H1 (cell line): ENCODE measurements at regions not wholly inside any gene's neighbourhood (a gene's known extent, or its start where the extent isn't known, plus 50 kb on each side); places are given as distances from the start of the nearest gene placed in this dataset.

Experiments used
- CTCF ChIA-PET: fragments of 300-600 bp; sonication (Branson Sonifier 250); formaldehyde crosslinking; loops from one replicate; lab custom pipeline; 2021; ENCODE audit not compliant: partially characterized antibody; lab: Charles Lee
- POLR2A ChIA-PET: fragments of 300-600 bp; sonication (Branson Sonifier 250); formaldehyde crosslinking; loops from one replicate; lab custom pipeline; 2021; ENCODE audit warnings: inconsistent platforms; ENCODE audit not compliant: partially characterized antibody; lab: Charles Lee
- DNase-seq, 2 experiments: peaks; one replicate each; pipeline versions ENCODE4 v3.0.0 to v3.0.0-alpha.2; 2010 to 2022; ENCODE audit warnings: low spot score in 2 of 2, low read depth in 1 of 2, mixed read lengths in 1 of 2
- FAIRE-seq: peaks from 2 replicates; lab custom pipeline; 2011; peaks lifted over from hg19 to GRCh38; lab: Jason Lieb, UNC
- H2AFZ ChIP-seq: 2 replicates; pipeline ENCODE4 v1.8.1; 2012; ENCODE audit warnings: low read length, inconsistent platforms
- H2AK5ac ChIP-seq: 2 replicates; pipeline ENCODE4 v1.6.1; 2013; ENCODE audit warnings: low read depth, low read length
- H2BK120ac ChIP-seq: replicated peaks from 2 replicates; pipeline ENCODE3; 2013; ENCODE audit warnings: low read depth, low read length, inconsistent platforms
- H2BK12ac ChIP-seq: 2 replicates; pipeline ENCODE4 v1.6.1; 2013; ENCODE audit warnings: low read depth, low read length
- H2BK15ac ChIP-seq: 2 replicates; pipeline ENCODE4 v1.6.1; 2013; ENCODE audit warnings: low read length
- H2BK20ac ChIP-seq: 2 replicates; pipeline ENCODE4 v1.6.1; 2013; ENCODE audit warnings: low read length
- H2BK5ac ChIP-seq: 2 replicates; pipeline ENCODE4 v1.6.1; 2013; ENCODE audit warnings: low read depth, low read length
- H3K14ac ChIP-seq: 2 replicates; pipeline ENCODE4 v1.6.1; 2013; ENCODE audit warnings: inconsistent platforms; ENCODE audit not compliant: insufficient read length
- H3K18ac ChIP-seq: 2 replicates; pipeline ENCODE4 v1.6.1; 2013; ENCODE audit warnings: low read length; ENCODE audit errors: extremely low read depth
- H3K23ac ChIP-seq: 2 replicates; pipeline ENCODE4 v1.6.1; 2013; ENCODE audit warnings: inconsistent platforms; ENCODE audit not compliant: insufficient read length
- H3K23me2 ChIP-seq: 2 replicates; pipeline ENCODE4 v1.6.1; 2013; ENCODE audit warnings: low read depth, low read length
- H3K27ac ChIP-seq: 2 replicates; pipeline ENCODE4 v1.6.1; 2011; ENCODE audit warnings: low read depth, low read length, inconsistent platforms
- H3K27me3 ChIP-seq, 4 experiments: replicated peaks in 1 of 4; 1 replicate in 1 of 4; 2 replicates in 3 of 4; pipeline versions ENCODE4 v1.6.1 to v1.8.1; 2011 to 2013; ENCODE audit warnings: low read length in 3 of 4, mild to moderate bottlenecking in 3 of 4, inconsistent platforms in 2 of 4, mixed read lengths in 2 of 4, moderate library complexity in 1 of 4; ENCODE audit not compliant: control insufficient read depth in 3 of 4, insufficient read depth in 3 of 4; ENCODE audit errors: extremely low read depth in 1 of 4
- H3K36me3 ChIP-seq, 4 experiments: 2 replicates each; pipeline versions ENCODE4 v1.6.1 to v1.8.1; 2011 to 2013; ENCODE audit warnings: mild to moderate bottlenecking in 4 of 4, low read length in 3 of 4, moderate library complexity in 2 of 4, control low read depth in 1 of 4, inconsistent platforms in 1 of 4; ENCODE audit not compliant: insufficient read depth in 4 of 4, control insufficient read depth in 2 of 4
- H3K4ac ChIP-seq: replicated peaks from 2 replicates; pipeline ENCODE3; 2013; ENCODE audit warnings: low read length, low read depth, mixed read lengths, inconsistent platforms; ENCODE audit not compliant: insufficient read length
- H3K4me1 ChIP-seq, 4 experiments: replicated peaks in 1 of 4; 1 replicate in 1 of 4; 2 replicates in 3 of 4; pipeline versions ENCODE4 v1.6.1 to v1.8.1; 2011 to 2013; ENCODE audit warnings: low read length in 3 of 4, inconsistent platforms in 2 of 4, mixed read lengths in 1 of 4; ENCODE audit not compliant: insufficient read depth in 4 of 4, control insufficient read depth in 3 of 4
- H3K4me2 ChIP-seq, 2 experiments: 2 replicates each; pipeline versions ENCODE4 v1.6.1 to v1.8.1; 2011 to 2013; ENCODE audit warnings: low read depth in 2 of 2, low read length in 2 of 2, control low read depth in 1 of 2, inconsistent platforms in 1 of 2, mild to moderate bottlenecking in 1 of 2; ENCODE audit not compliant: insufficient read depth in 1 of 2
- H3K4me3 ChIP-seq, 4 experiments: fragments of 200-600, 300-600 bp in 1 of 4; sonication (generic), shearing (Covaris generic), sonication (Bioruptor Twin) in 1 of 4; 2 replicates each; pipeline versions ENCODE4 v1.5.1 to v1.8.1; 2011 to 2016; ENCODE audit warnings: low read length in 4 of 4, low read depth in 3 of 4, control low read depth in 2 of 4, inconsistent platforms in 2 of 4, mild to moderate bottlenecking in 2 of 4, mixed read lengths in 1 of 4, moderate library complexity in 1 of 4; ENCODE audit not compliant: insufficient read depth in 2 of 4; ENCODE audit errors: extremely low read depth in 1 of 4
- H3K56ac ChIP-seq: replicated peaks from 2 replicates; pipeline ENCODE3; 2013; ENCODE audit warnings: low read depth, mild to moderate bottlenecking, mixed read lengths, low read length, inconsistent platforms; ENCODE audit not compliant: insufficient read length
- H3K79me1 ChIP-seq: 2 replicates; pipeline ENCODE4 v1.6.1; 2013; ENCODE audit warnings: low read depth, low read length, control low read depth
- H3K79me2 ChIP-seq, 2 experiments: 2 replicates each; pipeline versions ENCODE4 v1.6.1 to v1.8.1; 2012 to 2013; ENCODE audit warnings: low read length in 2 of 2, mild to moderate bottlenecking in 2 of 2, inconsistent platforms in 1 of 2; ENCODE audit not compliant: insufficient read depth in 2 of 2, control insufficient read depth in 1 of 2
- H3K9ac ChIP-seq, 4 experiments: replicated peaks in 1 of 4; 1 replicate in 1 of 4; 2 replicates in 3 of 4; pipeline versions ENCODE4 v1.6.1 to v1.8.1; 2011 to 2013; ENCODE audit warnings: low read depth in 3 of 4, low read length in 3 of 4, control low read depth in 2 of 4, mild to moderate bottlenecking in 2 of 4, moderate library complexity in 2 of 4, inconsistent platforms in 1 of 4; ENCODE audit errors: extremely low read depth in 1 of 4
- H3K9me3 ChIP-seq, 2 experiments: 2 replicates each; pipeline versions ENCODE4 v1.6.1 to v1.8.1; 2012 to 2013; ENCODE audit warnings: mild to moderate bottlenecking in 2 of 2, moderate library complexity in 2 of 2, control low read depth in 1 of 2, inconsistent platforms in 1 of 2, low read depth in 1 of 2, low read length in 1 of 2, mixed read lengths in 1 of 2; ENCODE audit not compliant: insufficient read depth in 2 of 2
- H4K20me1 ChIP-seq, 2 experiments: replicated peaks in 1 of 2; 2 replicates each; pipeline versions ENCODE3 to v1.8.1; 2011 to 2013; ENCODE audit warnings: inconsistent platforms in 2 of 2, low read length in 2 of 2, mild to moderate bottlenecking in 1 of 2; ENCODE audit not compliant: insufficient read depth in 2 of 2, control insufficient read depth in 1 of 2
- H4K5ac ChIP-seq: 2 replicates; pipeline ENCODE4 v1.6.1; 2013; ENCODE audit warnings: low read length, low read depth, mixed read lengths, inconsistent platforms; ENCODE audit not compliant: insufficient read length
- H4K8ac ChIP-seq: 2 replicates; pipeline ENCODE4 v1.8.0; 2013; ENCODE audit warnings: mild to moderate bottlenecking, moderate library complexity, low read length, inconsistent platforms; ENCODE audit not compliant: insufficient read depth; ENCODE audit errors: extremely low read depth
- H4K91ac ChIP-seq: replicated peaks from 2 replicates; pipeline ENCODE3; 2013; ENCODE audit warnings: low read length, mixed read lengths, inconsistent platforms; ENCODE audit not compliant: insufficient read length
- CBX5 ChIP-seq: fragments of 300-800, 300-1000 bp; sonication (generic); IDR thresholded peaks from 2 replicates; pipeline ENCODE4 v1.7.1; 2016; ENCODE audit warnings: antibody characterized with exemption, low read length, low read depth
- EP300 ChIP-seq, 2 experiments: IDR thresholded peaks; 1 replicate in 1 of 2; 2 replicates in 1 of 2; pipeline ENCODE4 v1.6.1; 2011 to 2012; ENCODE audit warnings: low read depth in 2 of 2, low read length in 2 of 2, mild to moderate bottlenecking in 2 of 2, borderline replicate concordance in 1 of 2, inconsistent platforms in 1 of 2, moderate library complexity in 1 of 2
- FOSL1 ChIP-seq: IDR thresholded peaks from 2 replicates; pipeline ENCODE4 v1.6.1; 2011; ENCODE audit warnings: mild to moderate bottlenecking, low read depth, low read length, moderate library complexity; ENCODE audit not compliant: insufficient read depth
- MAX ChIP-seq: IDR thresholded peaks from 2 replicates; pipeline ENCODE4 v1.6.1; 2012; ENCODE audit warnings: inconsistent platforms
- POLR2AphosphoS5 ChIP-seq: IDR thresholded peaks from 2 replicates; pipeline ENCODE4 v1.6.1; 2011; ENCODE audit warnings: low read depth, low read length
- RNF2 ChIP-seq: fragments of 200-900, 300-1000 bp; sonication (generic); IDR thresholded peaks from 2 replicates; pipeline ENCODE4 v1.7.1; 2016; ENCODE audit warnings: borderline replicate concordance, low read depth, mild to moderate bottlenecking, antibody characterized with exemption, low read length; ENCODE audit not compliant: poor library complexity, severe bottlenecking; ENCODE audit errors: missing control alignments
- SAP30 ChIP-seq: fragments of 300-600 bp; sonication (generic); IDR thresholded peaks from 2 replicates; pipeline ENCODE4 v1.7.1; 2012; ENCODE audit warnings: low read length, moderate library complexity, mild to moderate bottlenecking, inconsistent platforms; ENCODE audit not compliant: insufficient read depth, insufficient replicate concordance
- SIRT6 ChIP-seq: IDR thresholded peaks from one replicate; pipeline ENCODE4 v1.7.1; 2012; ENCODE audit warnings: low read length, inconsistent platforms
- WGBS, 2 experiments: shearing (Covaris generic) in 1 of 2; methylation state at CpG; one replicate each; pipeline versions ENCODE4 v1.1.6 to v1.1.7; 2013 to 2015; ENCODE audit warnings: low lambda C conversion rate in 2 of 2, mixed read lengths in 2 of 2, inconsistent platforms in 1 of 2, low coverage in 1 of 2, missing lambda C conversion rate in 1 of 2; ENCODE audit not compliant: insufficient replicate concordance in 2 of 2, insufficient coverage in 1 of 2, insufficient read length in 1 of 2; ENCODE audit errors: extremely low coverage in 1 of 2, missing lambda C conversion rate in 1 of 2; 5-methylcytosine and 5-hydroxymethylcytosine counted together

GRCh38 chr16:6207580-6207979, 1110.0 kb upstream of the EEF2KMT start:
- H2AFZ ChIP-seq, result no peak overlapping the region
- H4K20me1 ChIP-seq, result no peaks in the 10 kb centered on the region
- H3K14ac ChIP-seq, result no peak overlapping the region
- no peaks in the 10 kb centered on the region for H3K27me3 ChIP-seq
- CTCF ChIA-PET, result interaction anchor here (0.6 to 2.0 kb wide), 4 partner anchors 10 to 1905 kb away, joined by 3 to 9 read pairs (median 4); no protein-coding TSS in a partner anchor
- no peak overlapping the region for H4K91ac ChIP-seq
- H4K8ac ChIP-seq, result no peak overlapping the region
- H3K4me2 ChIP-seq, result no peak overlapping the region
- no peak overlapping the region for H3K4me3 ChIP-seq
- no peak for TF ChIP-seq FOSL1
- TF ChIP-seq CBX5, result no peak
- TF ChIP-seq SIRT6, result no peak
- no peak for TF ChIP-seq MAX
- no peak for TF ChIP-seq RNF2
- no peak for TF ChIP-seq EP300 (IDR thresholded peaks at IDR 0.05; ENCODE audit: borderline replicate concordance in 1 of 2, low read depth in 2 of 2, low read length in 2 of 2)
- no peak for TF ChIP-seq POLR2AphosphoS5
- TF ChIP-seq SAP30, result no peak
- no peak overlapping the region for H2BK120ac ChIP-seq
- H3K79me2 ChIP-seq, result no peaks in the 10 kb centered on the region
- H3K18ac ChIP-seq, result no peak overlapping the region
- no peak overlapping the region for H3K56ac ChIP-seq
- FAIRE-seq (no peak), DNase-seq (no peak)
- H3K4ac ChIP-seq, result no peak overlapping the region
- H2AK5ac ChIP-seq, result no peak overlapping the region
- H2BK20ac ChIP-seq, result no peak overlapping the region
- H4K5ac ChIP-seq, result no peak overlapping the region
- H3K23ac ChIP-seq, result no peak overlapping the region
- H3K9ac ChIP-seq, result no peak overlapping the region
- no peaks in the 10 kb centered on the region for H3K36me3 ChIP-seq
- no peaks in the 10 kb centered on the region; a peak in 1 of 4 replicates for H3K9me3 ChIP-seq
- no peaks in the 10 kb centered on the region; the same call in 1 of the 2 replicates for H3K23me2 ChIP-seq
- POLR2A ChIA-PET, result no interaction called here
- no peak overlapping the region for H2BK12ac ChIP-seq
- peaks cover 0 to 8% (median 2%) of the 10 kb centered on the region in 4 experiments; a peak in 4 of 7 replicates for H3K4me1 ChIP-seq
- no peaks in the 10 kb centered on the region for H3K79me1 ChIP-seq
- H2BK5ac ChIP-seq, result no peak overlapping the region
- no peak overlapping the region for H2BK15ac ChIP-seq
- 89% methylated on average over 3 of the region's 3 CpGs; no CpG with 5 or more reads in 1 of the 2 experiments for WGBS, 2 experiments
- H3K27ac ChIP-seq, result no peak overlapping the region
